HG03558 (cell line): ENCODE measurements at regions not wholly inside any gene's neighbourhood (a gene's known extent, or its start where the extent isn't known, plus 50 kb on each side); places are given as distances from the start of the nearest gene placed in this dataset.

Experiments used
- ATAC-seq: cut with Tn5 transposase; IDR thresholded peaks from one replicate; pipeline ENCODE4 v1.9.1; 2021; ENCODE audit warnings: moderate number of reproducible peaks; ENCODE audit not compliant: unreplicated experiment; ENCODE audit errors: extremely low read depth

- no peak for ATAC-seq
Observed at GRCh38 chr2:236762628-236763027, 193.0 kb downstream of the ACKR3 start.

GRCh38 chr2:236763857-236764256 lies 194.2 kb downstream of the ACKR3 start:
- no peak for ATAC-seq

- ATAC-seq, result no peak
Observed at GRCh38 chr2:236764716-236765115, 195.1 kb downstream of the ACKR3 start.

- no peak for ATAC-seq
Observed at GRCh38 chr2:236765478-236765877, 195.9 kb downstream of the ACKR3 start.

- ATAC-seq, result no peak
Observed at GRCh38 chr2:236766850-236767249, 197.2 kb downstream of the ACKR3 start.

- no peak for ATAC-seq
Observed at GRCh38 chr2:236767941-236768340, 198.3 kb downstream of the ACKR3 start.

- no peak for ATAC-seq
Observed at GRCh38 chr2:236768393-236769140, 198.9 kb downstream of the ACKR3 start.

GRCh38 chr2:236769981-236770671 lies 200.5 kb downstream of the ACKR3 start:
- ATAC-seq, result no peak

GRCh38 chr2:236772220-236772837 lies 202.7 kb downstream of the ACKR3 start:
- ATAC-seq, result no peak

- no peak for ATAC-seq
Observed at GRCh38 chr2:236773206-236773605, 203.6 kb downstream of the ACKR3 start.

- no peak for ATAC-seq
Observed at GRCh38 chr2:236774171-236774570, 204.5 kb downstream of the ACKR3 start.

GRCh38 chr2:236775511-236775910 lies 205.9 kb downstream of the ACKR3 start:
- no peak for ATAC-seq

- no peak for ATAC-seq
Observed at GRCh38 chr2:236776206-236776605, 206.6 kb downstream of the ACKR3 start.

GRCh38 chr2:236776695-236777251 lies 207.1 kb downstream of the ACKR3 start:
- ATAC-seq, result no peak

GRCh38 chr2:236777408-236777807 lies 207.8 kb downstream of the ACKR3 start:
- ATAC-seq, result no peak

- ATAC-seq, result no peak
Observed at GRCh38 chr2:236781933-236782816, 212.6 kb downstream of the ACKR3 start.

- no peak for ATAC-seq
Observed at GRCh38 chr2:236782938-236783337, 213.3 kb downstream of the ACKR3 start.

- no peak for ATAC-seq
Observed at GRCh38 chr2:236783417-236784020, 213.9 kb downstream of the ACKR3 start.

GRCh38 chr2:236785611-236786057 lies 216.0 kb downstream of the ACKR3 start:
- ATAC-seq, result no peak

- ATAC-seq, result no peak
Observed at GRCh38 chr2:236786751-236787150, 217.1 kb downstream of the ACKR3 start.
